Right atrium auricular region (tissue), 2 donors: ENCODE measurements at regions not wholly inside any gene's neighbourhood (a gene's known extent, or its start where the extent isn't known, plus 50 kb on each side); places are given as distances from the start of the nearest gene placed in this dataset.

ENCODE experiments used
- DNase-seq: peaks from one replicate; pipeline ENCODE4 v3.0.0-alpha.2; 2019; ENCODE audit warnings: low spot score
- H3K27ac ChIP-seq, 2 donors: fragments of 200-600 bp; sonication (generic); 1 replicate in 1 of 2; 2 replicates in 1 of 2; pipeline ENCODE4 v1.5.1; 2016 to 2019
- H3K27me3 ChIP-seq, 2 donors: fragments of 200-600 bp; sonication (generic); one replicate each; pipeline versions ENCODE4 v1.5.1 to v1.6.0; 2017 to 2019
- H3K36me3 ChIP-seq: fragments of 200-600 bp; sonication (generic); one replicate; pipeline ENCODE4 v1.5.1; 2016
- H3K4me1 ChIP-seq, 2 donors: fragments of 200-600 bp; sonication (generic); one replicate each; pipeline versions ENCODE4 v1.5.1 to v1.6.0; 2017 to 2019
- H3K4me3 ChIP-seq, 2 donors: fragments of 200-600 bp; sonication (generic); 1 replicate in 1 of 2; 2 replicates in 1 of 2; pipeline ENCODE4 v1.5.1; 2017 to 2019; ENCODE audit warnings: mild to moderate bottlenecking in 1 of 2, moderate library complexity in 1 of 2
- H3K9me3 ChIP-seq, 2 donors: fragments of 200-600 bp; sonication (generic); one replicate each; pipeline ENCODE4 v1.5.1; 2019
- CTCF ChIP-seq, 2 donors: fragments of 200-600 bp; sonication (generic); IDR thresholded peaks; one replicate each; pipeline ENCODE4 v1.5.1; 2019; ENCODE audit warnings: antibody characterized with exemption in 2 of 2

- DNase-seq, result no peak
- Histone ChIP-seq H3K27ac (no peak overlapping the region), H3K9me3 (peaks cover 0 to 6% of the 10 kb centered on the region in 2 donors), H3K4me3 (no peak overlapping the region), H3K36me3 (no peaks in the 10 kb centered on the region), H3K4me1 (no peaks in the 10 kb centered on the region), H3K27me3 (no peaks in the 10 kb centered on the region)
- TF ChIP-seq CTCF (IDR thresholded peaks at IDR 0.05), result no peak
Measured at GRCh38 chr16:79664407-79664806, 63.9 kb upstream of the MAF start.

- H3K4me3 ChIP-seq, result no peak overlapping the region
- no peaks in the 10 kb centered on the region for H3K4me1 ChIP-seq
- H3K36me3 ChIP-seq, result no peaks in the 10 kb centered on the region
- peaks cover 0 to 6% of the 10 kb centered on the region in 2 donors for H3K9me3 ChIP-seq
- no peak overlapping the region for H3K27ac ChIP-seq
- no peaks in the 10 kb centered on the region for H3K27me3 ChIP-seq
- DNase-seq, result no peak
- no peak for TF ChIP-seq CTCF (IDR thresholded peaks at IDR 0.05)
Measured at GRCh38 chr16:79662669-79663313, 62.3 kb upstream of the MAF start.

- no peak for TF ChIP-seq CTCF (IDR thresholded peaks at IDR 0.05)
- H3K4me1 ChIP-seq, result no peaks in the 10 kb centered on the region
Measured at GRCh38 chr16:79662122-79662521, 61.6 kb upstream of the MAF start.

GRCh38 chr16:79661578-79661977 is 61.0 kb upstream of the MAF start:
- H3K4me1 ChIP-seq, result no peaks in the 10 kb centered on the region
- no peak for TF ChIP-seq CTCF (IDR thresholded peaks at IDR 0.05)
- no peak overlapping the region for H3K27ac ChIP-seq
- H3K36me3 ChIP-seq, result no peaks in the 10 kb centered on the region
- no peaks in the 10 kb centered on the region for H3K27me3 ChIP-seq
- H3K4me3 ChIP-seq, result no peak overlapping the region
- H3K9me3 ChIP-seq, result peaks cover 0 to 6% of the 10 kb centered on the region in 2 donors
- no peak for DNase-seq

More at GRCh38 chr16:79662122-79662521, 61.6 kb upstream of the MAF start:
- Histone ChIP-seq H3K27ac (no peak overlapping the region), H3K9me3 (peaks cover 0 to 6% of the 10 kb centered on the region in 2 donors), H3K36me3 (no peaks in the 10 kb centered on the region), H3K4me3 (no peak overlapping the region), H3K27me3 (no peaks in the 10 kb centered on the region)
- DNase-seq, result no peak

GRCh38 chr16:79659344-79659743 is 58.8 kb upstream of the MAF start:
- no peak overlapping the region for H3K27ac ChIP-seq
- no peaks in the 10 kb centered on the region for H3K36me3 ChIP-seq
- TF ChIP-seq CTCF (IDR thresholded peaks at IDR 0.05), result no peak
- H3K27me3 ChIP-seq, result no peaks in the 10 kb centered on the region
- H3K9me3 ChIP-seq, result peaks cover 0 to 6% of the 10 kb centered on the region in 2 donors
- no peak overlapping the region for H3K4me3 ChIP-seq
- no peak for DNase-seq
- H3K4me1 ChIP-seq, result no peaks in the 10 kb centered on the region
